Esophagus muscularis mucosa (tissue), 4 donors: ENCODE measurements at regions not wholly inside any gene's neighbourhood (a gene's known extent, or its start where the extent isn't known, plus 50 kb on each side); places are given as distances from the start of the nearest gene placed in this dataset.

Experiments
- EP300 ChIP-seq: sonication (generic); formaldehyde crosslinking; IDR thresholded peaks from one replicate; pipeline ENCODE4 v1.6.1; 2017; ENCODE audit warnings: antibody characterized with exemption
- POLR2A ChIP-seq: fragments of 450-650 bp; IDR thresholded peaks from one replicate; pipeline ENCODE4 v1.6.1; 2017; ENCODE audit warnings: antibody characterized with exemption, moderate library complexity, mild to moderate bottlenecking, low read depth
- POLR2AphosphoS5 ChIP-seq, 2 donors: sonication (generic); formaldehyde crosslinking; IDR thresholded peaks; one replicate each; pipeline ENCODE4 v1.6.1; 2017; ENCODE audit warnings: antibody characterized with exemption in 2 of 2
- TF ChIP-seq, protein P1 (sequence below), 3 experiments: fragments of 200-600 bp in 2 of 3; fragments of 450-650 bp in 1 of 3; sonication (generic) in 2 of 3; IDR thresholded peaks; one replicate each; pipeline ENCODE4 v1.5.1; 2017 to 2019; ENCODE audit warnings: antibody characterized with exemption in 3 of 3, mild to moderate bottlenecking in 2 of 3, moderate library complexity in 1 of 3

DNA sequence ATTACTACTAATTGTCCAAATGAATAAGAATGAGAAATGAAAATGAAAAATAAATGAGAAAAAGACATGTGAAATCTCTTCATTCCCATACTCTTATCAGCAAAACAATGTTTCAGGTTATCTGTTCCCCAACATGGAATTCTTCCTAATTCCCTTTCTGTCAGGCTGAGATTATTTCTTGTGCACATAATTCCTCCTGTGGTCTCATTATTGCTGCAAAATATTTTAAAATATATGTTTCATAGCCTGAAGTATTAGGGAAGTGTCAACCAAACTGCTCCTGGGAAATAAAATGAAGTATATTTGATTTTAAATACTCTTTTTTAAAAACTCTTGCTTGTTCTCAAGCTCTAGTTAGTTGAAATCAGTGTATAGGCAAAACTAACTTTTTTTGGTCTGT lies 314.9 kb downstream of the USP25 start:
- TF ChIP-seq POLR2A (no peak), POLR2AphosphoS5 (IDR thresholded peaks at IDR 0.05) (no peak), EP300 (no peak)
- TF ChIP-seq, protein P1, sequence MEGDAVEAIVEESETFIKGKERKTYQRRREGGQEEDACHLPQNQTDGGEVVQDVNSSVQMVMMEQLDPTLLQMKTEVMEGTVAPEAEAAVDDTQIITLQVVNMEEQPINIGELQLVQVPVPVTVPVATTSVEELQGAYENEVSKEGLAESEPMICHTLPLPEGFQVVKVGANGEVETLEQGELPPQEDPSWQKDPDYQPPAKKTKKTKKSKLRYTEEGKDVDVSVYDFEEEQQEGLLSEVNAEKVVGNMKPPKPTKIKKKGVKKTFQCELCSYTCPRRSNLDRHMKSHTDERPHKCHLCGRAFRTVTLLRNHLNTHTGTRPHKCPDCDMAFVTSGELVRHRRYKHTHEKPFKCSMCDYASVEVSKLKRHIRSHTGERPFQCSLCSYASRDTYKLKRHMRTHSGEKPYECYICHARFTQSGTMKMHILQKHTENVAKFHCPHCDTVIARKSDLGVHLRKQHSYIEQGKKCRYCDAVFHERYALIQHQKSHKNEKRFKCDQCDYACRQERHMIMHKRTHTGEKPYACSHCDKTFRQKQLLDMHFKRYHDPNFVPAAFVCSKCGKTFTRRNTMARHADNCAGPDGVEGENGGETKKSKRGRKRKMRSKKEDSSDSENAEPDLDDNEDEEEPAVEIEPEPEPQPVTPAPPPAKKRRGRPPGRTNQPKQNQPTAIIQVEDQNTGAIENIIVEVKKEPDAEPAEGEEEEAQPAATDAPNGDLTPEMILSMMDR (IDR thresholded peaks at IDR 0.05): no peak
